ENCODE measurements at regions not wholly inside any gene's neighbourhood (a gene's known extent, or its start where the extent isn't known, plus 50 kb on each side); places are given as distances from the start of the nearest gene placed in this dataset.

DNA sequence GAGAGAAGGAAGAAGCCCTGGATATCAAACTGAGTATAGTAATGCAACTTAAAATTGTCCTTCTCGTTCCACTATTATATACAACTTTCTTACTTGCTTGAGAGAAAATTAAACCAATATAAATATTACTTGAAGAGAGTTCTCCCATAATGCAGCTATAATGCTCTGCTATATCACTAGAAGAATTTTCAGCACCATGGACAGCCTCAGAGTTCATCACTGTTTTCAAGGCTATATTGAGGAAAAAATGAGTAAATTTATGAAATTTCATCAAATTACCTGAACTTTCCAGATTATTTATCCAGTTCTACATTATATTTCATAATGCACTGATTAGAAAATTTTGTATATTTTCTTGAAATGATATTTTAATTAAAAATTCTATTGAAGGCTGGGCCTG lies 1053.5 kb upstream of the FAM98A start:
- Mint-ChIP-seq H3K9me3 (no peaks in the 10 kb centered on the region), H3K4me3 (no peak overlapping the region), H3K27me3 (ENCODE audit: low read depth) (no peaks in the 10 kb centered on the region), H3K27ac (no peak overlapping the region), H3K36me3 (ENCODE audit: low read depth) (no peaks in the 10 kb centered on the region), H3K4me1 (no peaks in the 10 kb centered on the region)
- TF ChIP-seq, protein P1, sequence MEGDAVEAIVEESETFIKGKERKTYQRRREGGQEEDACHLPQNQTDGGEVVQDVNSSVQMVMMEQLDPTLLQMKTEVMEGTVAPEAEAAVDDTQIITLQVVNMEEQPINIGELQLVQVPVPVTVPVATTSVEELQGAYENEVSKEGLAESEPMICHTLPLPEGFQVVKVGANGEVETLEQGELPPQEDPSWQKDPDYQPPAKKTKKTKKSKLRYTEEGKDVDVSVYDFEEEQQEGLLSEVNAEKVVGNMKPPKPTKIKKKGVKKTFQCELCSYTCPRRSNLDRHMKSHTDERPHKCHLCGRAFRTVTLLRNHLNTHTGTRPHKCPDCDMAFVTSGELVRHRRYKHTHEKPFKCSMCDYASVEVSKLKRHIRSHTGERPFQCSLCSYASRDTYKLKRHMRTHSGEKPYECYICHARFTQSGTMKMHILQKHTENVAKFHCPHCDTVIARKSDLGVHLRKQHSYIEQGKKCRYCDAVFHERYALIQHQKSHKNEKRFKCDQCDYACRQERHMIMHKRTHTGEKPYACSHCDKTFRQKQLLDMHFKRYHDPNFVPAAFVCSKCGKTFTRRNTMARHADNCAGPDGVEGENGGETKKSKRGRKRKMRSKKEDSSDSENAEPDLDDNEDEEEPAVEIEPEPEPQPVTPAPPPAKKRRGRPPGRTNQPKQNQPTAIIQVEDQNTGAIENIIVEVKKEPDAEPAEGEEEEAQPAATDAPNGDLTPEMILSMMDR (IDR thresholded peaks at IDR 0.05; ENCODE audit: unreplicated experiment in 3 of 3): no peak

DNA sequence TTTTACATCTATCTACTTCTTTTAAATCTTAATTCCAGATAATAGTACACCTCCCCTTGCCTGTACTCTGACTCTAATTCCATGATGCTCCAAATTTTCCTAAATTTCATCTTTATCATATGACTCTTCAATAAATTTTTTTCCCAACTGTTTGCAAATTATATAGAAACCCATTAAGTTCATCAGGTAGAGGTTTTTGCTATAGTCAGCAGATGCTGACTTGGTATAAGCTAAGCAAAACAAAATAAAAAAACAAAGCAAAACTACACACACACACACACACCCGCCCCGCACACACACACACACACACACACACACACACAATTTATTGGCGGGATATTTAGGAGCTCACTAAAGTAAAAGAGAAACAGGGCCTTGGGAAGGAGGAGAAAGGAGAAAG lies 1047.8 kb upstream of the FAM98A start:
- no peak overlapping the region for H3K27ac Mint-ChIP-seq
- TF ChIP-seq, protein P1 (IDR thresholded peaks at IDR 0.05; ENCODE audit: unreplicated experiment in 3 of 3): no peak

DNA sequence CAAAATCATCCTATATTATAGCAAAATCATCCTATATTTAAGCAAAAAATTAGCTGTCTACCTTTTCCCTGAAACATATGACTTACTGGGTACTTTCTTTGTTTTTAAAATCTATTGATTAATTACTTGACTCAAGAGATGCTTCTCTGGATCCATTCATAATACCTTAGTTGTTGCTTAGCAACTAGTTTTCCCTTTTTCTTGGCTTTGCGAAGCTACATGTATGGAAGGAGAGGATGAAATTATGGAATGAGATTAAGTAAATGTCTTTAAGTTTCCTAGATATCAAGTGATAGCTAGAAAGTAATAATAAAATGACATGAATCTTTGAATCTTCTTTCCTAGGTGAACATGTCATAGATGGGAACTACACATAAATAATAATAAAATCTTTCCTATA lies 1033.2 kb upstream of the FAM98A start:
- TF ChIP-seq, protein P1 (IDR thresholded peaks at IDR 0.05; ENCODE audit: unreplicated experiment in 3 of 3): no peak
- Mint-ChIP-seq H3K9me3 (peaks cover 11% of the 10 kb centered on the region), H3K36me3 (ENCODE audit: low read depth) (peaks cover 3% of the 10 kb centered on the region), H3K27ac (no peak overlapping the region), H3K4me1 (no peaks in the 10 kb centered on the region), H3K4me3 (no peak overlapping the region), H3K27me3 (ENCODE audit: low read depth) (no peaks in the 10 kb centered on the region)

More for the DNA sequence above, 1047.8 kb upstream of the FAM98A start:
- Mint-ChIP-seq H3K36me3 (ENCODE audit: low read depth) (no peaks in the 10 kb centered on the region), H3K27me3 (ENCODE audit: low read depth) (no peaks in the 10 kb centered on the region), H3K4me3 (no peak overlapping the region), H3K9me3 (peaks cover 2% of the 10 kb centered on the region), H3K4me1 (no peaks in the 10 kb centered on the region)

DNA sequence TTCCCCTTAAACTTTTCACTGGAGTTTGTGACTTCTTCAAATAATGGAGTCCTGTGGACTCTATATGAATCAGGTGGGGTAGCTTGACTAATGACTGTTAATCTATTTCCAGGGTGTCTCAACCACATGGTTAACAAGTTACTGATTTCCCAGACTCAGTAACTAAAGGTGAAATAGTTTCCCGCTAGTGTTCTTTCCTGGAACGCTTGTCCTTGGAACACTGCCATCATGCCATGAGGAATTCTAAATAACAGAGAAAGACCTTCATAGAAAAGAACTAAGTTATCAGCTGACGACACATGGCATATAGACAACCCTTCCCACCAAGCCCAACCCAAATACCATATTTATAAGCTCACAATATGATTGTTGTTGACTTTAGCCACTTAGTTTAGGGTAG lies 1027.9 kb upstream of the FAM98A start:
- H3K9me3 Mint-ChIP-seq: no peaks in the 10 kb centered on the region
- no peak overlapping the region for H3K4me3 Mint-ChIP-seq
- TF ChIP-seq, protein P1 (IDR thresholded peaks at IDR 0.05; ENCODE audit: unreplicated experiment in 3 of 3): no peak
- H3K27ac Mint-ChIP-seq: peak overlapping the region; percentile 87 to 98 (median 94)
- H3K27me3 Mint-ChIP-seq (ENCODE audit: low read depth): no peaks in the 10 kb centered on the region
- H3K4me1 Mint-ChIP-seq: no peaks in the 10 kb centered on the region
- H3K36me3 Mint-ChIP-seq (ENCODE audit: low read depth): peaks cover 3% of the 10 kb centered on the region

DNA sequence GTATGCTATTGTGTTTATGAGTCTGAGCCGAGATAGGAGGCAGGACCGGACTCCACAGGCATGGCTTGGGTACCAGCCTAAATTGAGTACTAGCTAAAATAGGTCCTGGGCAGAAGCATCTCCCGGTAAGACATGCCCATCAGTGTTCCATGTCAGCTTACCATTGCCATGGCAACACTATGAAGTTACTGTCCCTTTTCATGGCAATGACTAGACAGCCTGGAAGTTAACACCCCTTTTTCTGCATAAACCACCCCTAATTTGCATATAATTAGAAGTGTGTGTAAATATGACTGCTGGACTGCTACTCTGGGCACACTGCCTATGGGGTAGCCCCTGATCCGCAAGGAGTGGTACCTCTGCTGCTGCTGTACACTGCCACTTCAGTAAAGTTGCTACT lies 1005.1 kb upstream of the FAM98A start:
- H3K27ac Mint-ChIP-seq: no peak overlapping the region
- no peaks in the 10 kb centered on the region for H3K36me3 Mint-ChIP-seq (ENCODE audit: low read depth)
- H3K4me3 Mint-ChIP-seq: no peak overlapping the region
- no peaks in the 10 kb centered on the region for H3K27me3 Mint-ChIP-seq (ENCODE audit: low read depth)
- H3K4me1 Mint-ChIP-seq: no peaks in the 10 kb centered on the region
- TF ChIP-seq, protein P1 (IDR thresholded peaks at IDR 0.05; ENCODE audit: unreplicated experiment in 3 of 3): no peak
- H3K9me3 Mint-ChIP-seq: no peaks in the 10 kb centered on the region

DNA sequence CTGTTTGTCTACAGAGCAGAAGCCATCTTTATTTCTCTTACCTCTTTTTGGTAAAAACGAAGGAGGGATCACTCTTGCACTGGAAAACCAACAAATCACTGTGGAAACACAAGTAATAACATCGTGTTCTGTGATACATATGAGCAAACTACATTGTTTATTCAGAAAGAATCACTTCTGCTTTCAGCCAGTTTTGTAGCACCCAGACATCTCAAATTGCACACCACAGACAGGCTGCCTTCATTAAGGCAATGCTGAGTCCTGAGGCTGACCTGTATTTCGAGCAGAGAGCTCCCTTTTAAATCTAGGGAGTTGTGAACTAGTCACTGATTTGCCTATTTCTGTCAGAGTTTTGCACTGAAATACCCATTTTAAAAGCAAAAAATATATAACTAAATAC lies 1003.2 kb upstream of the FAM98A start:
- Mint-ChIP-seq H3K27ac (no peak overlapping the region), H3K4me3 (no peak overlapping the region), H3K36me3 (ENCODE audit: low read depth) (no peaks in the 10 kb centered on the region), H3K9me3 (no peaks in the 10 kb centered on the region), H3K4me1 (no peaks in the 10 kb centered on the region), H3K27me3 (ENCODE audit: low read depth) (no peaks in the 10 kb centered on the region)
- TF ChIP-seq, protein P1 (IDR thresholded peaks at IDR 0.05; ENCODE audit: unreplicated experiment in 3 of 3): no peak

All from nephron (organoid).